GM23338 (cell line): ENCODE measurements at regions not wholly inside any gene's neighbourhood (a gene's known extent, or its start where the extent isn't known, plus 50 kb on each side); places are given as distances from the start of the nearest gene placed in this dataset.

Experiments used
- CREB1 ChIP-seq: fragments of 250-450 bp; sonication (Bioruptor Pico); IDR thresholded peaks from 2 replicates; pipeline ENCODE4 v1.5.0; 2020; ENCODE audit warnings: low read depth, mild to moderate bottlenecking, moderate library complexity
- CTCF ChIP-seq, 2 experiments: fragments of 200-600 bp in 1 of 2; sonication (generic) in 1 of 2; conservative IDR thresholded peaks; 2 replicates each; pipeline versions ENCODE4 v1.5.1 to v1.6.1; 2016 to 2017; ENCODE audit warnings: antibody characterized with exemption in 2 of 2, low read depth in 2 of 2, mild to moderate bottlenecking in 2 of 2, moderate library complexity in 1 of 2
- EZH2 ChIP-seq: fragments of 200-600 bp; sonication (generic); IDR thresholded peaks from one replicate; pipeline ENCODE4 v1.8.0; 2017; ENCODE audit warnings: antibody characterized with exemption, mild to moderate bottlenecking, low read depth; ENCODE audit not compliant: unreplicated experiment
- EZH2phosphoT487 ChIP-seq: fragments of 200-600 bp; sonication (generic); IDR thresholded peaks from one replicate; pipeline ENCODE4 v1.8.1; 2018; ENCODE audit warnings: antibody characterized with exemption; ENCODE audit not compliant: unreplicated experiment
- JUNB ChIP-seq: IDR thresholded peaks from one replicate; pipeline ENCODE4 v1.6.1; 2016; ENCODE audit warnings: antibody characterized with exemption; ENCODE audit not compliant: unreplicated experiment
- NANOG ChIP-seq: IDR thresholded peaks from 2 replicates; pipeline ENCODE4 v1.6.1; 2016; ENCODE audit warnings: antibody characterized with exemption, borderline replicate concordance
- POLR2AphosphoS5 ChIP-seq: IDR thresholded peaks from 2 replicates; pipeline ENCODE4 v1.6.1; 2016; ENCODE audit warnings: antibody characterized with exemption, low read depth
- REST ChIP-seq: IDR thresholded peaks from one replicate; pipeline ENCODE4 v1.6.1; 2018; ENCODE audit warnings: antibody characterized with exemption; ENCODE audit not compliant: unreplicated experiment
- ZNF114 ChIP-seq: fragments of 250-450 bp; sonication (Bioruptor Pico); IDR thresholded peaks from 2 replicates; pipeline ENCODE4 v1.5.0; 2020; ENCODE audit warnings: mild to moderate bottlenecking, moderate library complexity

GRCh38 chr12:58481811-58482210 is 438.5 kb downstream of the LRIG3 start:
- TF ChIP-seq CTCF (conservative IDR thresholded peaks at IDR 0.05; ENCODE audit: low read depth in 2 of 2) (no peak), POLR2AphosphoS5 (no peak), REST (no peak), EZH2phosphoT487 (no peak), JUNB (no peak), EZH2 (no peak), ZNF114 (CRISPR knock-in tag) (no peak), CREB1 (CRISPR knock-in tag) (no peak), NANOG (no peak)
